ENCODE measurements at regions not wholly inside any gene's neighbourhood (a gene's known extent, or its start where the extent isn't known, plus 50 kb on each side); places are given as distances from the start of the nearest gene placed in this dataset.

- H3K9me3 ChIP-seq = no peaks in the 10 kb centered on the region
- no peaks in the 10 kb centered on the region for H3K4me1 ChIP-seq
- TF ChIP-seq POLR2A (IDR thresholded peaks at IDR 0.05) = no peak
- TF ChIP-seq CTCF (IDR thresholded peaks at IDR 0.05) = no peak
- no peak overlapping the region for H3K27ac ChIP-seq
- no peak for DNase-seq
- no peaks in the 10 kb centered on the region for H3K27me3 ChIP-seq
- no peak overlapping the region for H3K4me3 ChIP-seq
- H3K36me3 ChIP-seq = no peaks in the 10 kb centered on the region
Measured at GRCh38 chr11:98589967-98590366, 430.8 kb upstream of the CNTN5 start.

GRCh38 chr11:98600103-98600502 lies 420.6 kb upstream of the CNTN5 start:
- no peaks in the 10 kb centered on the region for H3K36me3 ChIP-seq
- no peak for DNase-seq
- TF ChIP-seq CTCF (IDR thresholded peaks at IDR 0.05) = no peak
- H3K27me3 ChIP-seq = no peaks in the 10 kb centered on the region
- peaks cover 0 to 3% (median 0%) of the 10 kb centered on the region in 4 donors for H3K9me3 ChIP-seq
- no peak overlapping the region for H3K4me3 ChIP-seq
- H3K27ac ChIP-seq = no peak overlapping the region
- H3K4me1 ChIP-seq = no peaks in the 10 kb centered on the region

- H3K36me3 ChIP-seq = no peaks in the 10 kb centered on the region
- TF ChIP-seq POLR2A (IDR thresholded peaks at IDR 0.05) (no peak), CTCF (IDR thresholded peaks at IDR 0.05) (no peak)
- H3K4me1 ChIP-seq = no peaks in the 10 kb centered on the region
- DNase-seq = no peak
- peaks cover 0 to 3% (median 0%) of the 10 kb centered on the region in 4 donors for H3K9me3 ChIP-seq
- no peak overlapping the region for H3K4me3 ChIP-seq
- H3K27ac ChIP-seq = no peak overlapping the region
- no peaks in the 10 kb centered on the region for H3K27me3 ChIP-seq
Measured at GRCh38 chr11:98600786-98601773, 419.7 kb upstream of the CNTN5 start.

- Histone ChIP-seq H3K27ac (no peak overlapping the region), H3K36me3 (no peaks in the 10 kb centered on the region), H3K4me1 (no peaks in the 10 kb centered on the region), H3K9me3 (no peaks in the 10 kb centered on the region), H3K4me3 (no peak overlapping the region), H3K27me3 (no peaks in the 10 kb centered on the region)
- no peak for DNase-seq
- TF ChIP-seq CTCF (IDR thresholded peaks at IDR 0.05) (no peak), POLR2A (IDR thresholded peaks at IDR 0.05) (no peak)
Measured at GRCh38 chr11:98616098-98616655, 404.6 kb upstream of the CNTN5 start.

- Histone ChIP-seq H3K4me3 (no peak overlapping the region), H3K36me3 (no peaks in the 10 kb centered on the region), H3K27me3 (no peaks in the 10 kb centered on the region), H3K9me3 (no peaks in the 10 kb centered on the region), H3K4me1 (no peaks in the 10 kb centered on the region), H3K27ac (no peak overlapping the region)
- no peak for DNase-seq
- TF ChIP-seq CTCF (IDR thresholded peaks at IDR 0.05) (no peak), POLR2A (IDR thresholded peaks at IDR 0.05) (no peak)
Measured at GRCh38 chr11:98621767-98622166, 399.0 kb upstream of the CNTN5 start.

Measured in Peyer's patch (tissue), 4 donors.